Liver (tissue), 8 donors: ENCODE measurements at regions not wholly inside any gene's neighbourhood (a gene's known extent, or its start where the extent isn't known, plus 50 kb on each side); places are given as distances from the start of the nearest gene placed in this dataset.

Experiments used
- DNase-seq: peaks from one replicate; pipeline ENCODE4 v3.0.0-alpha.2; 2017; ENCODE audit warnings: low spot score
- H3K27ac ChIP-seq, 2 donors: one replicate each; pipeline ENCODE4 v1.7.0; 2013; ENCODE audit warnings: inconsistent platforms in 2 of 2, low read length in 2 of 2, control low read depth in 1 of 2, low read depth in 1 of 2, mild to moderate bottlenecking in 1 of 2
- H3K27me3 ChIP-seq, 4 donors: one replicate each; pipeline versions ENCODE4 v1.6.1 to v1.7.0; 2013; ENCODE audit warnings: low read length in 3 of 4, inconsistent platforms in 1 of 4, mild to moderate bottlenecking in 1 of 4, moderate library complexity in 1 of 4; ENCODE audit not compliant: control insufficient read depth in 4 of 4, insufficient read depth in 4 of 4
- H3K36me3 ChIP-seq, 4 donors: one replicate each; pipeline versions ENCODE4 v1.6.1 to v1.7.0; 2013; ENCODE audit warnings: low read length in 3 of 4, mild to moderate bottlenecking in 3 of 4, low read depth in 1 of 4, moderate library complexity in 1 of 4; ENCODE audit not compliant: control insufficient read depth in 4 of 4, insufficient read depth in 3 of 4
- H3K4me1 ChIP-seq, 4 donors: one replicate each; pipeline versions ENCODE4 v1.6.1 to v1.7.0; 2013; ENCODE audit warnings: low read length in 3 of 4, mild to moderate bottlenecking in 3 of 4, moderate library complexity in 1 of 4; ENCODE audit not compliant: control insufficient read depth in 4 of 4, insufficient read depth in 4 of 4
- H3K4me3 ChIP-seq, 3 donors: one replicate each; pipeline versions ENCODE4 v1.6.1 to v1.7.0; 2013; ENCODE audit warnings: low read length in 3 of 3, control low read depth in 1 of 3, low read depth in 1 of 3, mild to moderate bottlenecking in 1 of 3
- H3K9ac ChIP-seq, 2 donors: one replicate each; pipeline ENCODE4 v1.7.0; 2013; ENCODE audit warnings: low read length in 2 of 2, mild to moderate bottlenecking in 2 of 2, moderate library complexity in 2 of 2, control low read depth in 1 of 2, low read depth in 1 of 2
- H3K9me3 ChIP-seq, 4 donors: one replicate each; pipeline versions ENCODE4 v1.6.1 to v1.7.0; 2013; ENCODE audit warnings: low read length in 3 of 4; ENCODE audit not compliant: control insufficient read depth in 4 of 4
- CTCF ChIP-seq: fragments of 150-350 bp; IDR thresholded peaks from 2 replicates; pipeline ENCODE4 v1.5.1; 2017; ENCODE audit warnings: improper control_type of control experiment, low read depth, low read length; ENCODE audit not compliant: missing input control
- EGR1 ChIP-seq, 2 donors: IDR thresholded peaks; 2 replicates each; pipeline ENCODE4 v1.6.1; 2016 to 2018; ENCODE audit warnings: antibody characterized with exemption in 2 of 2, low read depth in 2 of 2
- FOXA1 ChIP-seq: IDR thresholded peaks from 2 replicates; pipeline ENCODE4 v1.6.1; 2016; ENCODE audit warnings: antibody characterized with exemption
- FOXA2 ChIP-seq: IDR thresholded peaks from 2 replicates; pipeline ENCODE4 v1.6.1; 2016; ENCODE audit warnings: antibody characterized with exemption
- GABPA ChIP-seq, 2 donors: IDR thresholded peaks in 1 of 2; conservative IDR thresholded peaks in 1 of 2; 2 replicates each; pipeline ENCODE4 v1.6.1; 2016; ENCODE audit warnings: antibody characterized with exemption in 2 of 2, mild to moderate bottlenecking in 1 of 2, moderate library complexity in 1 of 2
- HNF4A ChIP-seq, 2 donors: conservative IDR thresholded peaks; 2 replicates each; pipeline ENCODE4 v1.6.1; 2016; ENCODE audit warnings: antibody characterized with exemption in 2 of 2, mild to moderate bottlenecking in 2 of 2
- HNF4G ChIP-seq: IDR thresholded peaks from 2 replicates; pipeline ENCODE4 v1.6.1; 2016; ENCODE audit warnings: antibody characterized with exemption
- JUND ChIP-seq, 2 donors: IDR thresholded peaks; 2 replicates each; pipeline ENCODE4 v1.6.1; 2016; ENCODE audit warnings: antibody characterized with exemption in 2 of 2
- NR2F2 ChIP-seq: IDR thresholded peaks from 2 replicates; pipeline ENCODE4 v1.6.1; 2016; ENCODE audit warnings: antibody characterized with exemption
- RAD21 ChIP-seq, 2 donors: IDR thresholded peaks; 2 replicates each; pipeline ENCODE4 v1.6.1; 2016; ENCODE audit warnings: antibody characterized with exemption in 2 of 2, mild to moderate bottlenecking in 2 of 2
- REST ChIP-seq: IDR thresholded peaks from 2 replicates; pipeline ENCODE4 v1.6.1; 2016; ENCODE audit warnings: antibody characterized with exemption, mild to moderate bottlenecking
- RXRA ChIP-seq, 2 donors: IDR thresholded peaks; 2 replicates each; pipeline ENCODE4 v1.6.1; 2017 to 2018; ENCODE audit warnings: antibody characterized with exemption in 2 of 2, mild to moderate bottlenecking in 1 of 2
- SP1 ChIP-seq: IDR thresholded peaks from 2 replicates; pipeline ENCODE4 v1.6.1; 2018; ENCODE audit warnings: antibody characterized with exemption, mild to moderate bottlenecking
- TAF1 ChIP-seq: conservative IDR thresholded peaks from 2 replicates; pipeline ENCODE4 v1.6.1; 2016; ENCODE audit warnings: antibody characterized with exemption, mild to moderate bottlenecking
- YY1 ChIP-seq: IDR thresholded peaks from 2 replicates; pipeline ENCODE4 v1.6.1; 2016; ENCODE audit warnings: antibody characterized with exemption, mild to moderate bottlenecking
- WGBS: extraction: QIAGEN DNeasy Blood & Tissue Kit; methylation state at CpG from one replicate; pipeline ENCODE4 v1.1.7; 2013; 5-methylcytosine and 5-hydroxymethylcytosine counted together
- TF ChIP-seq, protein P1 (sequence below): IDR thresholded peaks from 2 replicates; pipeline ENCODE4 v1.6.1; 2016; ENCODE audit warnings: antibody characterized with exemption
- TF ChIP-seq, protein P2 (sequence below): IDR thresholded peaks from 2 replicates; pipeline ENCODE4 v1.6.1; 2016; ENCODE audit warnings: antibody characterized with exemption
- TF ChIP-seq, protein P3 (sequence below): IDR thresholded peaks from 2 replicates; pipeline ENCODE4 v1.6.1; 2016; ENCODE audit warnings: antibody characterized with exemption
- donor health status: healthy.
- donor health status: healthy.
- donor health status: healthy.
- donor health status: healthy.
- donor health status: healthy.

- TF ChIP-seq SP1 (no peak), TAF1 (no peak), GABPA (IDR thresholded peaks at IDR 0.05 in 1 of 2, conservative IDR thresholded peaks at IDR 0.05 in 1 of 2) (no peak)
- no peak overlapping the region for H3K4me3 ChIP-seq
- 92% methylated on average over 4 of the region's 4 CpGs for WGBS
- H3K9ac ChIP-seq, result no peak overlapping the region
- peaks cover 0 to 3% (median 0%) of the 10 kb centered on the region in 4 donors for H3K36me3 ChIP-seq
- no peak for DNase-seq
- H3K9me3 ChIP-seq, result no peaks in the 10 kb centered on the region
- peaks cover 0 to 9% (median 3%) of the 10 kb centered on the region in 4 donors for H3K4me1 ChIP-seq
- no peak overlapping the region for H3K27ac ChIP-seq
- no peaks in the 10 kb centered on the region for H3K27me3 ChIP-seq
Observed at GRCh38 chr18:23398401-23398800, 54.7 kb upstream of the RIOK3 start.

- 94% methylated on average over 5 of the region's 5 CpGs for WGBS
Observed at GRCh38 chr18:23399067-23399466, 54.0 kb upstream of the RIOK3 start.

More at GRCh38 chr18:23399067-23399466, 54.0 kb upstream of the RIOK3 start:
- DNase-seq, result no peak
- Histone ChIP-seq H3K27me3 (no peaks in the 10 kb centered on the region), H3K9ac (no peak overlapping the region), H3K9me3 (no peaks in the 10 kb centered on the region), H3K4me3 (no peak overlapping the region), H3K36me3 (peaks cover 0 to 3% (median 0%) of the 10 kb centered on the region in 4 donors), H3K27ac (no peak overlapping the region), H3K4me1 (peaks cover 0 to 9% (median 3%) of the 10 kb centered on the region in 4 donors)
- no peak for TF ChIP-seq RXRA (IDR thresholded peaks at IDR 0.05)
- TF ChIP-seq HNF4G, result no peak
- TF ChIP-seq JUND (IDR thresholded peaks at IDR 0.05), result no peak
- TF ChIP-seq, protein P1, sequence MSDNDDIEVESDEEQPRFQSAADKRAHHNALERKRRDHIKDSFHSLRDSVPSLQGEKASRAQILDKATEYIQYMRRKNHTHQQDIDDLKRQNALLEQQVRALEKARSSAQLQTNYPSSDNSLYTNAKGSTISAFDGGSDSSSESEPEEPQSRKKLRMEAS, result no peak
- TF ChIP-seq REST, result no peak
- no peak for TF ChIP-seq GABPA (IDR thresholded peaks at IDR 0.05 in 1 of 2, conservative IDR thresholded peaks at IDR 0.05 in 1 of 2)
- TF ChIP-seq SP1, result no peak
- TF ChIP-seq CTCF, result no peak
- TF ChIP-seq, protein P2, sequence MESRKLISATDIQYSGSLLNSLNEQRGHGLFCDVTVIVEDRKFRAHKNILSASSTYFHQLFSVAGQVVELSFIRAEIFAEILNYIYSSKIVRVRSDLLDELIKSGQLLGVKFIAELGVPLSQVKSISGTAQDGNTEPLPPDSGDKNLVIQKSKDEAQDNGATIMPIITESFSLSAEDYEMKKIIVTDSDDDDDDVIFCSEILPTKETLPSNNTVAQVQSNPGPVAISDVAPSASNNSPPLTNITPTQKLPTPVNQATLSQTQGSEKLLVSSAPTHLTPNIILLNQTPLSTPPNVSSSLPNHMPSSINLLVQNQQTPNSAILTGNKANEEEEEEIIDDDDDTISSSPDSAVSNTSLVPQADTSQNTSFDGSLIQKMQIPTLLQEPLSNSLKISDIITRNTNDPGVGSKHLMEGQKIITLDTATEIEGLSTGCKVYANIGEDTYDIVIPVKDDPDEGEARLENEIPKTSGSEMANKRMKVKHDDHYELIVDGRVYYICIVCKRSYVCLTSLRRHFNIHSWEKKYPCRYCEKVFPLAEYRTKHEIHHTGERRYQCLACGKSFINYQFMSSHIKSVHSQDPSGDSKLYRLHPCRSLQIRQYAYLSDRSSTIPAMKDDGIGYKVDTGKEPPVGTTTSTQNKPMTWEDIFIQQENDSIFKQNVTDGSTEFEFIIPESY, result no peak
- TF ChIP-seq TAF1, result no peak
- no peak for TF ChIP-seq FOXA2
- TF ChIP-seq FOXA1, result no peak
- TF ChIP-seq EGR1 (IDR thresholded peaks at IDR 0.05; ENCODE audit: low read depth in 2 of 2), result no peak
- TF ChIP-seq HNF4A (conservative IDR thresholded peaks at IDR 0.05), result no peak
- TF ChIP-seq, protein P3, sequence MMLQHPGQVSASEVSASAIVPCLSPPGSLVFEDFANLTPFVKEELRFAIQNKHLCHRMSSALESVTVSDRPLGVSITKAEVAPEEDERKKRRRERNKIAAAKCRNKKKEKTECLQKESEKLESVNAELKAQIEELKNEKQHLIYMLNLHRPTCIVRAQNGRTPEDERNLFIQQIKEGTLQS, result no peak
- TF ChIP-seq YY1, result no peak
- TF ChIP-seq RAD21 (IDR thresholded peaks at IDR 0.05), result no peak
- TF ChIP-seq NR2F2, result no peak
